ENCODE measurements at regions not wholly inside any gene's neighbourhood (a gene's known extent, or its start where the extent isn't known, plus 50 kb on each side); places are given as distances from the start of the nearest gene placed in this dataset.

GRCh38 chrX:140447150-140447549 lies 57.7 kb downstream of the SOX3 start:
- intact Hi-C loops (cut with DNase I; ENCODE audit: low total_unique reads) (no loop called here), in situ Hi-C loops (cut with MboI; ENCODE audit: low pct_ligation_motif_present in 1 of 4, low pct_unique_long_range_greater_than_20kb in 1 of 4, low sequenced_read_pairs in 3 of 4) (no loop called here)
- H3K4me3 ChIP-seq, result no peak overlapping the region
- no peaks in the 10 kb centered on the region for H3K27me3 ChIP-seq
- 76% methylated on average over 1 of the region's 1 CpG; no CpG with 5 or more reads in 1 of the 2 donors for WGBS, 2 donors (ENCODE audit: low coverage in 1 of 2)
- H3K36me3 ChIP-seq, result no peaks in the 10 kb centered on the region
- TF ChIP-seq POLR2AphosphoS5 (IDR thresholded peaks at IDR 0.05), result no peak
- no peak for DNase-seq
- H3K27ac ChIP-seq, result no peak overlapping the region
- H3K9me3 ChIP-seq, result no peaks in the 10 kb centered on the region
- H3K4me1 ChIP-seq, result no peaks in the 10 kb centered on the region

GRCh38 chrX:140440876-140441275 lies 64.0 kb downstream of the SOX3 start:
- no peak for TF ChIP-seq POLR2A (IDR thresholded peaks at IDR 0.05)
- no peak for TF ChIP-seq EP300 (IDR thresholded peaks at IDR 0.05; ENCODE audit: low read depth)
- TF ChIP-seq CTCF (IDR thresholded peaks at IDR 0.05), result no peak
- no peak for TF ChIP-seq POLR2AphosphoS5 (IDR thresholded peaks at IDR 0.05)
- no peaks in the 10 kb centered on the region for H3K9me3 ChIP-seq
- no peak overlapping the region for H3K4me3 ChIP-seq
- intact Hi-C loops (cut with DNase I; ENCODE audit: low total_unique reads) (no loop called here), in situ Hi-C loops (cut with MboI; ENCODE audit: low pct_ligation_motif_present in 1 of 4, low pct_unique_long_range_greater_than_20kb in 1 of 4, low sequenced_read_pairs in 3 of 4) (no loop called here)
- H3K36me3 ChIP-seq, result no peaks in the 10 kb centered on the region
- no peak overlapping the region for H3K27ac ChIP-seq
- no peaks in the 10 kb centered on the region for H3K4me1 ChIP-seq
- DNase-seq, result no peak
- 41 to 43% methylated on average over 4 to 8 of the region's 8 CpGs for WGBS, 2 donors (ENCODE audit: low coverage in 1 of 2)
- H3K27me3 ChIP-seq, result peaks cover 7% of the 10 kb centered on the region

- DNase-seq, result no peak
- H3K9me3 ChIP-seq, result no peaks in the 10 kb centered on the region
- peak overlapping the region in 1 of 4 donors; percentile 4 for H3K4me3 ChIP-seq
- TF ChIP-seq POLR2AphosphoS5 (IDR thresholded peaks at IDR 0.05), result no peak
- TF ChIP-seq POLR2A (IDR thresholded peaks at IDR 0.05), result no peak
- TF ChIP-seq CTCF (IDR thresholded peaks at IDR 0.05), result no peak
- TF ChIP-seq EP300 (IDR thresholded peaks at IDR 0.05; ENCODE audit: low read depth), result no peak
- no peak overlapping the region for H3K27ac ChIP-seq
- 45% methylated on average over 24 of the region's 35 CpGs; no CpG with 5 or more reads in 1 of the 2 donors for WGBS, 2 donors (ENCODE audit: low coverage in 1 of 2)
- intact Hi-C loops (cut with DNase I; ENCODE audit: low total_unique reads) (no loop called here), in situ Hi-C loops (cut with MboI; ENCODE audit: low pct_ligation_motif_present in 1 of 4, low pct_unique_long_range_greater_than_20kb in 1 of 4, low sequenced_read_pairs in 3 of 4) (no loop called here)
- no peaks in the 10 kb centered on the region for H3K36me3 ChIP-seq
- peaks cover 7% of the 10 kb centered on the region for H3K27me3 ChIP-seq
- H3K4me1 ChIP-seq, result no peaks in the 10 kb centered on the region
These were observed 65.4 kb downstream of the SOX3 start for GRCh38 chrX:140439476-140439875.

GRCh38 chrX:140434347-140434746 lies 70.5 kb downstream of the SOX3 start:
- Histone ChIP-seq H3K9me3 (no peaks in the 10 kb centered on the region), H3K36me3 (no peaks in the 10 kb centered on the region), H3K4me3 (no peak overlapping the region), H3K27me3 (peaks cover 3% of the 10 kb centered on the region), H3K4me1 (no peaks in the 10 kb centered on the region), H3K27ac (no peak overlapping the region)
- no peak for TF ChIP-seq CTCF (IDR thresholded peaks at IDR 0.05)
- intact Hi-C loops (cut with DNase I; ENCODE audit: low total_unique reads) (no loop called here), in situ Hi-C loops (cut with MboI; ENCODE audit: low pct_ligation_motif_present in 1 of 4, low pct_unique_long_range_greater_than_20kb in 1 of 4, low sequenced_read_pairs in 3 of 4) (no loop called here)
- no peak for DNase-seq
- WGBS, 2 donors (ENCODE audit: low coverage in 1 of 2), result 25% methylated on average over 2 of the region's 2 CpGs; no CpG with 5 or more reads in 1 of the 2 donors

- no peaks in the 10 kb centered on the region for H3K27me3 ChIP-seq
- in situ Hi-C loops (cut with MboI; ENCODE audit: low pct_ligation_motif_present in 1 of 4, low pct_unique_long_range_greater_than_20kb in 1 of 4, low sequenced_read_pairs in 3 of 4) (no loop called here), intact Hi-C loops (cut with DNase I; ENCODE audit: low total_unique reads) (no loop called here)
- H3K9me3 ChIP-seq, result no peaks in the 10 kb centered on the region
- WGBS, 2 donors (ENCODE audit: low coverage in 1 of 2), result 40 to 64% methylated on average over 2 to 4 of the region's 4 CpGs
- H3K4me3 ChIP-seq, result no peak overlapping the region
- no peaks in the 10 kb centered on the region for H3K4me1 ChIP-seq
- no peak overlapping the region for H3K27ac ChIP-seq
- H3K36me3 ChIP-seq, result no peaks in the 10 kb centered on the region
- DNase-seq, result no peak
- TF ChIP-seq POLR2A (IDR thresholded peaks at IDR 0.05) (no peak), POLR2AphosphoS5 (IDR thresholded peaks at IDR 0.05) (no peak), CTCF (IDR thresholded peaks at IDR 0.05) (no peak), EP300 (IDR thresholded peaks at IDR 0.05; ENCODE audit: low read depth) (no peak)
These were observed 71.3 kb downstream of the SOX3 start for GRCh38 chrX:140433582-140433981.

Data from transverse colon (tissue), 4 donors.